HepG2 (cell line): ENCODE measurements at regions not wholly inside any gene's neighbourhood (a gene's known extent, or its start where the extent isn't known, plus 50 kb on each side); places are given as distances from the start of the nearest gene placed in this dataset.
A peak's percentile ranks its signal among the peaks of the same experiment; 100 is the strongest.

Source experiments
- ATAC-seq: fragments of 200-7000 bp; cut with Tn5 transposase; 3 replicates; pipeline ENCODE4 v1.9.1; 2020; ENCODE audit warnings: mild to moderate bottlenecking, moderate library complexity
- BruUV-seq: library from RNA; stranded (reverse); fragments of 400-500 nt; replicated peaks from 2 replicates; lab custom pipeline; 2021; lab: Mats Ljungman, UMichigan
- CTCF ChIA-PET: fragments of 300-600 bp; formaldehyde crosslinking; extraction: SDS; loops from one replicate; lab custom pipeline; 2021; ENCODE audit warnings: low total read pairs, inconsistent platforms, low intra/inter-chr PET ratio; lab: Yijun Ruan, JAX
- POLR2A ChIA-PET: fragments of 350-600 bp; sonication (Branson Sonifier 250); formaldehyde crosslinking; loops from one replicate; lab custom pipeline; 2020; ENCODE audit warnings: antibody characterized with exemption, inconsistent platforms; lab: Yijun Ruan, JAX
- DNase-seq: peaks from one replicate; pipeline ENCODE4 v3.0.0-alpha.2; 2015; ENCODE audit warnings: low spot score
- FAIRE-seq: peaks from 3 replicates; lab custom pipeline; 2011; peaks lifted over from hg19 to GRCh38; lab: Jason Lieb, UNC
- H2AFZ ChIP-seq: one replicate; pipeline ENCODE4 v1.6.1; 2011; ENCODE audit warnings: low read length, inconsistent platforms
- H3K27ac ChIP-seq: fragments of 300-600 bp; 3 replicates; pipeline ENCODE4 v1.8.0; 2011; ENCODE audit warnings: mixed run types, mild to moderate bottlenecking, mixed read lengths, low read length, inconsistent platforms; ENCODE audit not compliant: insufficient read depth; ENCODE audit errors: extremely low read length
- H3K27me3 ChIP-seq, 2 experiments: fragments of 200-600 bp in 1 of 2; 2 replicates in 1 of 2; 3 replicates in 1 of 2; pipeline versions ENCODE4 v1.6.0 to v1.8.0; 2011; ENCODE audit warnings: low read length in 2 of 2, mild to moderate bottlenecking in 2 of 2, moderate library complexity in 2 of 2, inconsistent platforms in 1 of 2; ENCODE audit not compliant: insufficient read depth in 2 of 2, control insufficient read depth in 1 of 2
- H3K36me3 ChIP-seq, 2 experiments: fragments of 200-600 bp in 1 of 2; replicated peaks in 1 of 2; 2 replicates in 1 of 2; 3 replicates in 1 of 2; pipeline versions ENCODE4 v1.5.1 to v1.8.0; 2011; ENCODE audit warnings: low read length in 2 of 2, inconsistent platforms in 1 of 2; ENCODE audit not compliant: insufficient read depth in 2 of 2, control insufficient read depth in 1 of 2
- H3K4me1 ChIP-seq: 2 replicates; pipeline ENCODE4 v1.5.1; 2012; ENCODE audit warnings: low read length, inconsistent platforms; ENCODE audit not compliant: insufficient read depth
- H3K4me2 ChIP-seq: 2 replicates; pipeline ENCODE4 v1.6.0; 2011; ENCODE audit warnings: low read depth, low read length, inconsistent platforms
- H3K4me3 ChIP-seq, 3 experiments: fragments of 200-600 bp in 1 of 3; sonication (generic), shearing (Covaris generic) in 1 of 3; replicated peaks in 1 of 3; 2 replicates each; pipeline ENCODE4 v1.5.1; 2011 to 2016; ENCODE audit warnings: low read length in 3 of 3, inconsistent platforms in 2 of 3, low read depth in 2 of 3, mild to moderate bottlenecking in 2 of 3, control low read depth in 1 of 3, mixed read lengths in 1 of 3; ENCODE audit not compliant: insufficient read depth in 1 of 3
- H3K79me2 ChIP-seq: one replicate; pipeline ENCODE4 v1.6.1; 2011; ENCODE audit warnings: low read length, inconsistent platforms; ENCODE audit not compliant: insufficient read depth
- H3K9ac ChIP-seq: 2 replicates; pipeline ENCODE4 v1.6.0; 2011; ENCODE audit warnings: mild to moderate bottlenecking, low read depth, low read length, inconsistent platforms; ENCODE audit not compliant: insufficient read depth
- H3K9me3 ChIP-seq: 2 replicates; pipeline ENCODE4 v1.5.1; 2012; ENCODE audit warnings: mild to moderate bottlenecking, low read length
- H4K20me1 ChIP-seq: 2 replicates; pipeline ENCODE4 v1.6.0; 2011; ENCODE audit warnings: inconsistent platforms, mild to moderate bottlenecking, low read length, moderate library complexity; ENCODE audit not compliant: insufficient read depth
- ATF7 ChIP-seq, 2 experiments: fragments of 450-650 bp in 1 of 2; sonication (generic) in 1 of 2; formaldehyde crosslinking in 1 of 2; IDR thresholded peaks; 2 replicates each; pipeline versions ENCODE4 v1.4.0 to v1.6.1; 2016 to 2020; ENCODE audit warnings: antibody characterized with exemption in 1 of 2, mild to moderate bottlenecking in 1 of 2, missing genetic modification reagents in 1 of 2
- CEBPB ChIP-seq: IDR thresholded peaks from 2 replicates; pipeline ENCODE4 v1.6.1; 2011; ENCODE audit warnings: low read depth, low read length, improper control_type of control experiment, borderline replicate concordance
- CREB1 ChIP-seq, 2 experiments: fragments of 450-650 bp in 1 of 2; IDR thresholded peaks; 2 replicates each; pipeline ENCODE4 v1.6.1; 2016 to 2017; ENCODE audit warnings: control low read depth in 1 of 2, mild to moderate bottlenecking in 1 of 2, missing compliant biosample characterization in 1 of 2, missing genetic modification characterization in 1 of 2
- DPF2 ChIP-seq: sonication (generic); formaldehyde crosslinking; IDR thresholded peaks from 2 replicates; pipeline ENCODE4 v1.4.0; 2020; ENCODE audit warnings: mild to moderate bottlenecking, low read depth, missing genetic modification reagents, borderline replicate concordance
- HBP1 ChIP-seq: IDR thresholded peaks from 2 replicates; pipeline ENCODE4 v1.6.1; 2016; ENCODE audit warnings: low read depth, control low read depth
- WGBS: methylation state at CpG from one replicate; pipeline ENCODE4 v1.1.6; 2017; ENCODE audit warnings: low lambda C conversion rate; 5-methylcytosine and 5-hydroxymethylcytosine counted together
- in situ Hi-C: cut with HindIII; loops from 2 replicates; pipeline ENCODE4 v1.10.0; 2017; ENCODE audit warnings: low pct_unique_long_range_greater_than_20kb; ENCODE audit not compliant: extremely low pct_ligation_motif_present
- intact Hi-C: fragments of 100-400 bp; cut with micrococcal nuclease; formaldehyde crosslinking; loops from one replicate; pipeline ENCODE4 v1.10.0; 2022; ENCODE audit not compliant: unreplicated experiment

GRCh38 chr6:156502969-156503504 is 274.1 kb upstream of the ARID1B start:
- Histone ChIP-seq H3K4me1 (no peaks in the 10 kb centered on the region), H3K36me3 (no peaks in the 10 kb centered on the region), H3K27ac (no peak overlapping the region), H3K9me3 (no peaks in the 10 kb centered on the region), H3K4me2 (no peak overlapping the region), H3K27me3 (peaks cover 0 to 36% of the 10 kb centered on the region in 2 experiments; a peak in 2 of 5 replicates), H2AFZ (no peak overlapping the region), H4K20me1 (no peaks in the 10 kb centered on the region), H3K79me2 (no peaks in the 10 kb centered on the region), H3K9ac (no peak overlapping the region), H3K4me3 (no peak overlapping the region)
- WGBS, result 52% methylated on average over 8 of the region's 8 CpGs
- no peak for DNase-seq
- in situ Hi-C loops (no loop called here), intact Hi-C loops (no loop called here)
- ChIA-PET POLR2A (no interaction called here), CTCF (no interaction called here)
- BruUV-seq, result no TSS peak
- no peak for ATAC-seq
- 0 out of 2 replicates have a peak, but pooled peaks have one; percentile 9 for TF ChIP-seq CEBPB
- TF ChIP-seq HBP1, result no peak
- no peak for FAIRE-seq

- BruUV-seq, result no TSS peak
Measured at GRCh38 chr6:156497618-156498017, 279.6 kb upstream of the ARID1B start.

More at GRCh38 chr6:156497618-156498017, 279.6 kb upstream of the ARID1B start:
- Histone ChIP-seq H3K9ac (no peak overlapping the region), H3K4me1 (no peaks in the 10 kb centered on the region), H3K27ac (no peak overlapping the region), H3K9me3 (no peaks in the 10 kb centered on the region), H3K27me3 (peaks cover 0 to 26% of the 10 kb centered on the region in 2 experiments; a peak in 1 of 5 replicates), H3K4me3 (no peak overlapping the region), H3K4me2 (no peak overlapping the region), H3K36me3 (no peaks in the 10 kb centered on the region)
- ChIA-PET CTCF (no interaction called here), POLR2A (no interaction called here)
- WGBS, result 0% methylated on average over 2 of the region's 2 CpGs
- FAIRE-seq, result no peak
- no peak for ATAC-seq
- DNase-seq, result no peak
- in situ Hi-C loops, result no loop called here
- TF ChIP-seq DPF2 (no peak), ATF7 (IDR thresholded peaks at IDR 0.05) (peak; percentile 71), ATF7 (CRISPR knock-in tag; IDR thresholded peaks at IDR 0.05) (no peak), CREB1 (IDR thresholded peaks at IDR 0.05) (peak; percentile 56; the same call in 1 of the 2 replicates), CREB1 (CRISPR knock-in tag; IDR thresholded peaks at IDR 0.05) (no peak)
- TF ChIP-seq, all 625 proteins: peak for 2
- H4K20me1 ChIP-seq, result no peaks in the 10 kb centered on the region
- H3K79me2 ChIP-seq, result no peaks in the 10 kb centered on the region
- no peak overlapping the region for H2AFZ ChIP-seq
- intact Hi-C loops, result no loop called here
